CD4-positive, alpha-beta T cell (primary cell): ENCODE measurements at regions not wholly inside any gene's neighbourhood (a gene's known extent, or its start where the extent isn't known, plus 50 kb on each side); places are given as distances from the start of the nearest gene placed in this dataset.

Source experiments
- ATAC-seq: fragments of 200-7000 bp; cut with Tn5 transposase; one replicate; pipeline ENCODE4 v1.10.0; 2022; ENCODE audit warnings: mild to moderate bottlenecking; ENCODE audit not compliant: poor library complexity
- CTCF ChIA-PET: fragments of 350-600 bp; sonication (Branson Sonifier 250); formaldehyde crosslinking; loops from one replicate; lab custom pipeline; 2021; ENCODE audit warnings: antibody characterized with exemption, inconsistent platforms; lab: Charles Lee
- POLR2A ChIA-PET: fragments of 350-600 bp; sonication (Branson Sonifier 250); formaldehyde crosslinking; loops from one replicate; lab custom pipeline; 2021; ENCODE audit warnings: antibody characterized with exemption, inconsistent platforms; lab: Charles Lee
- DNase-seq, 14 experiments: peaks; one replicate each; pipeline ENCODE4 v3.0.0-alpha.2; 2013 to 2020; ENCODE audit warnings: mixed read lengths in 2 of 14
- H3K27ac ChIP-seq, 2 donors: one replicate each; pipeline versions ENCODE4 v1.5.1 to v1.7.0; 2013; ENCODE audit warnings: low read length in 2 of 2, low read depth in 1 of 2, mild to moderate bottlenecking in 1 of 2
- H3K27me3 ChIP-seq, 2 experiments: 1 replicate in 1 of 2; 2 replicates in 1 of 2; pipeline versions ENCODE4 v1.6.1 to v1.7.0; 2013; ENCODE audit warnings: low read length in 2 of 2, control low read depth in 1 of 2, mild to moderate bottlenecking in 1 of 2, moderate library complexity in 1 of 2; ENCODE audit not compliant: insufficient read depth in 2 of 2, control insufficient read depth in 1 of 2
- H3K36me3 ChIP-seq: one replicate; pipeline ENCODE4 v1.6.1; 2013; ENCODE audit warnings: low read length, control low read depth; ENCODE audit not compliant: insufficient read depth
- H3K4me1 ChIP-seq: one replicate; pipeline ENCODE4 v1.6.1; 2013; ENCODE audit warnings: low read length, control low read depth; ENCODE audit not compliant: insufficient read depth
- H3K4me3 ChIP-seq: one replicate; pipeline ENCODE4 v1.5.1; 2013; ENCODE audit warnings: mild to moderate bottlenecking, low read length, moderate library complexity
- H3K9me3 ChIP-seq, 2 experiments: 1 replicate in 1 of 2; 2 replicates in 1 of 2; pipeline versions ENCODE4 v1.6.1 to v1.7.0; 2013; ENCODE audit warnings: low read length in 2 of 2, mild to moderate bottlenecking in 2 of 2, control low read depth in 1 of 2, moderate library complexity in 1 of 2; ENCODE audit not compliant: control insufficient read depth in 1 of 2, insufficient read depth in 1 of 2
- H3K27ac Mint-ChIP-seq: one replicate; pipeline ENCODE4 v1.8.0; 2020; ENCODE audit warnings: mixed read lengths
- H3K27me3 Mint-ChIP-seq: one replicate; pipeline ENCODE4 v1.8.0; 2021; ENCODE audit warnings: mixed read lengths
- H3K36me3 Mint-ChIP-seq: one replicate; pipeline ENCODE4 v1.8.0; 2021; ENCODE audit warnings: low read depth, mixed read lengths
- H3K4me1 Mint-ChIP-seq: one replicate; pipeline ENCODE4 v1.8.0; 2021; ENCODE audit warnings: low read depth, mixed read lengths
- H3K4me3 Mint-ChIP-seq: one replicate; pipeline ENCODE4 v1.8.0; 2020; ENCODE audit warnings: mild to moderate bottlenecking, mixed read lengths
- H3K9me3 Mint-ChIP-seq: one replicate; pipeline ENCODE4 v1.8.0; 2020; ENCODE audit warnings: mixed read lengths
- CTCF ChIP-seq: fragments of 200-600 bp; IDR thresholded peaks from one replicate; pipeline ENCODE4 v1.8.0; 2022; ENCODE audit warnings: antibody characterized with exemption, mild to moderate bottlenecking
- intact Hi-C, 2 experiments: fragments of 100-400 bp; cut with DNase I in 1 of 2; cut with micrococcal nuclease in 1 of 2; formaldehyde crosslinking; loops; one replicate each; pipeline versions ENCODE4 v1.15.1 to v1.9.0; 2023 to 2025; cut with DNase I, micrococcal nuclease

GRCh38 chr4:153916273-153916755 lies 127.4 kb upstream of the SFRP2 start:
- Histone ChIP-seq H3K4me3 (no peak overlapping the region), H3K4me1 (no peaks in the 10 kb centered on the region), H3K27me3 (no peaks in the 10 kb centered on the region), H3K27ac (no peak overlapping the region), H3K36me3 (no peaks in the 10 kb centered on the region), H3K9me3 (no peaks in the 10 kb centered on the region)
- Mint-ChIP-seq H3K4me3 (no peak overlapping the region), H3K27ac (no peak overlapping the region), H3K9me3 (no peaks in the 10 kb centered on the region), H3K27me3 (peaks cover 13% of the 10 kb centered on the region), H3K36me3 (no peaks in the 10 kb centered on the region), H3K4me1 (no peaks in the 10 kb centered on the region)
- ATAC-seq (no peak), DNase-seq (no peak)
- no peak for TF ChIP-seq CTCF
- intact Hi-C loops: no loop called here
- ChIA-PET POLR2A (no interaction called here), CTCF (no interaction called here)

DNA sequence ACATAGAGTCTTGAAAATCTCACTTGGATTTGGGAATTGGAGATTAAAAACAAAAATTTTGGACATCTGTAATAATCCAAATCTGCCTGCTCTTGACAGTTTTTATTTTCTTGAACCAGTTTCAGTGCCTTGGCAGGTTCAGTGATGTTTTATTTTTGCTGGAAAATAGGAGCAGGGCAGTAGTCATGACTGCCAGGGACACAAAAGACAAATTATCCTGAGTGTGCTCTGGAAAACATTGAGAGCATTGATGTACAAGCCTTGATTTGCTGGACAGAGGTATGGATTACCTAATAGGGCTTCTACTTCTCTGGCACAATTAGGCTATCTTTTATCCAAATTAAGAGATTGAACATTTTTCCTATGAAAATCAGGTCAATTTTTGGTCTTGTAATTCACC lies 123.4 kb upstream of the SFRP2 start:
- Histone ChIP-seq H3K27ac (no peak overlapping the region), H3K9me3 (no peaks in the 10 kb centered on the region), H3K36me3 (no peaks in the 10 kb centered on the region), H3K4me3 (no peak overlapping the region), H3K4me1 (no peaks in the 10 kb centered on the region), H3K27me3 (no peaks in the 10 kb centered on the region)
- H3K4me1 Mint-ChIP-seq: peaks cover 7% of the 10 kb centered on the region
- ATAC-seq (no peak), DNase-seq (no peak)
- H3K27ac Mint-ChIP-seq: no peak overlapping the region
- H3K36me3 Mint-ChIP-seq: no peaks in the 10 kb centered on the region
- H3K9me3 Mint-ChIP-seq: no peaks in the 10 kb centered on the region
- ChIA-PET POLR2A (no interaction called here), CTCF (no interaction called here)
- H3K4me3 Mint-ChIP-seq: no peak overlapping the region
- H3K27me3 Mint-ChIP-seq: peaks cover 12% of the 10 kb centered on the region
- TF ChIP-seq CTCF: no peak
- intact Hi-C loops: no loop called here

GRCh38 chr4:153909672-153910071 lies 120.8 kb upstream of the SFRP2 start:
- H3K4me3 Mint-ChIP-seq: no peak overlapping the region
- ChIA-PET POLR2A (no interaction called here), CTCF (no interaction called here)
- intact Hi-C loops: no loop called here
- Histone ChIP-seq H3K27me3 (no peaks in the 10 kb centered on the region), H3K27ac (no peak overlapping the region), H3K4me3 (no peak overlapping the region), H3K4me1 (no peaks in the 10 kb centered on the region), H3K36me3 (no peaks in the 10 kb centered on the region), H3K9me3 (no peaks in the 10 kb centered on the region)
- no peak for DNase-seq
- H3K4me1 Mint-ChIP-seq: peaks cover 9% of the 10 kb centered on the region
- ATAC-seq: no peak
- no peak for TF ChIP-seq CTCF
- no peaks in the 10 kb centered on the region for H3K9me3 Mint-ChIP-seq
- no peaks in the 10 kb centered on the region for H3K36me3 Mint-ChIP-seq
- peaks cover 12% of the 10 kb centered on the region for H3K27me3 Mint-ChIP-seq
- H3K27ac Mint-ChIP-seq: no peak overlapping the region
